ENCODE measurements at regions not wholly inside any gene's neighbourhood (a gene's known extent, or its start where the extent isn't known, plus 50 kb on each side); places are given as distances from the start of the nearest gene placed in this dataset.

GRCh38 chr12:78680596-78680995, 184.0 kb upstream of the SYT1 start:
- no peak for DNase-seq (ENCODE audit: low spot score)
- no peak for TF ChIP-seq CTCF (IDR thresholded peaks at IDR 0.05; ENCODE audit: borderline replicate concordance, control extremely low read depth, extremely low read depth, insufficient read depth, missing control alignments)
- in situ Hi-C loops (cut with MboI; ENCODE audit: low sequenced_read_pairs, unreplicated experiment): no loop called here

GRCh38 chr12:78683031-78683430, 181.5 kb upstream of the SYT1 start:
- no peak for DNase-seq (ENCODE audit: low spot score)
- TF ChIP-seq CTCF (IDR thresholded peaks at IDR 0.05; ENCODE audit: borderline replicate concordance, control extremely low read depth, extremely low read depth, insufficient read depth, missing control alignments): no peak
- in situ Hi-C loops (cut with MboI; ENCODE audit: low sequenced_read_pairs, unreplicated experiment): no loop called here

- in situ Hi-C loops (cut with MboI; ENCODE audit: low sequenced_read_pairs, unreplicated experiment): no loop called here
- no peak for TF ChIP-seq CTCF (IDR thresholded peaks at IDR 0.05; ENCODE audit: borderline replicate concordance, control extremely low read depth, extremely low read depth, insufficient read depth, missing control alignments)
- no peak for DNase-seq (ENCODE audit: low spot score)
These were observed 180.9 kb upstream of the SYT1 start for GRCh38 chr12:78683626-78684025.

GRCh38 chr12:78684419-78684818, 180.2 kb upstream of the SYT1 start:
- in situ Hi-C loops (cut with MboI; ENCODE audit: low sequenced_read_pairs, unreplicated experiment): no loop called here
- DNase-seq (ENCODE audit: low spot score): no peak
- no peak for TF ChIP-seq CTCF (IDR thresholded peaks at IDR 0.05; ENCODE audit: borderline replicate concordance, control extremely low read depth, extremely low read depth, insufficient read depth, missing control alignments)

DNA sequence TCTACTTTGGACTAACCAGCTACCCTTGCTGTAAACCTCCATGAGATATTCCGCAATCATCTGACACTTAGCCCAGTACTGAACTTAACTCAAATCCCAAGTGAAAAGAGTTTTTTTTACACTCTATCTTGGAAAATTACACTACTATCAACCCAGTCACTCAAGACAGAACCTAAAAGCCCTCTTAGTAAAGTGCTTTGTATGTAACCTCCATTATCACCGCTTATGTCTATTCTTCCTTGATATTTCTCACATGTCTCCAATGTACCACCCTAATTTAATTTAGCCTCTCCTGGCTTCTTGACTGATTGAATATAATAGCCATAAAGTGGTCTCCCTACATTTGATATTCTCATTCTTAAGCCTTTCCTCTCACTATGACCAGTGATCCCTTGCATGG, 168.8 kb upstream of the SYT1 start:
- no peak for TF ChIP-seq CTCF (IDR thresholded peaks at IDR 0.05; ENCODE audit: borderline replicate concordance, control extremely low read depth, extremely low read depth, insufficient read depth, missing control alignments)
- DNase-seq (ENCODE audit: low spot score): no peak
- in situ Hi-C loops (cut with MboI; ENCODE audit: low sequenced_read_pairs, unreplicated experiment): no loop called here

GRCh38 chr12:78696267-78696666, 168.3 kb upstream of the SYT1 start:
- DNase-seq (ENCODE audit: low spot score): no peak
- in situ Hi-C loops (cut with MboI; ENCODE audit: low sequenced_read_pairs, unreplicated experiment): no loop called here
- TF ChIP-seq CTCF (IDR thresholded peaks at IDR 0.05; ENCODE audit: borderline replicate concordance, control extremely low read depth, extremely low read depth, insufficient read depth, missing control alignments): no peak
